Mucosa of rectum (tissue), 2 donors: ENCODE measurements at regions not wholly inside any gene's neighbourhood (a gene's known extent, or its start where the extent isn't known, plus 50 kb on each side); places are given as distances from the start of the nearest gene placed in this dataset.

ENCODE experiments used
- H3K27ac ChIP-seq, 2 donors: one replicate each; pipeline ENCODE4 v1.7.0; 2013; ENCODE audit warnings: inconsistent platforms in 2 of 2, low read depth in 2 of 2, low read length in 2 of 2
- H3K27me3 ChIP-seq, 2 donors: one replicate each; pipeline ENCODE4 v1.7.0; 2013; ENCODE audit warnings: low read length in 2 of 2; ENCODE audit not compliant: control insufficient read depth in 2 of 2, insufficient read depth in 2 of 2
- H3K36me3 ChIP-seq, 2 donors: one replicate each; pipeline ENCODE4 v1.7.0; 2013; ENCODE audit warnings: low read length in 2 of 2; ENCODE audit not compliant: control insufficient read depth in 2 of 2, insufficient read depth in 2 of 2
- H3K4me1 ChIP-seq, 2 donors: one replicate each; pipeline ENCODE4 v1.7.0; 2013; ENCODE audit warnings: low read length in 2 of 2, mild to moderate bottlenecking in 1 of 2; ENCODE audit not compliant: control insufficient read depth in 2 of 2, insufficient read depth in 2 of 2
- H3K4me3 ChIP-seq, 2 donors: one replicate each; pipeline ENCODE4 v1.7.0; 2013; ENCODE audit warnings: low read length in 2 of 2
- H3K9ac ChIP-seq, 2 donors: one replicate each; pipeline ENCODE4 v1.7.0; 2013; ENCODE audit warnings: low read length in 2 of 2, low read depth in 1 of 2, mild to moderate bottlenecking in 1 of 2
- H3K9me3 ChIP-seq, 2 donors: one replicate each; pipeline ENCODE4 v1.7.0; 2013; ENCODE audit warnings: low read length in 2 of 2; ENCODE audit not compliant: control insufficient read depth in 2 of 2
- donor health status: healthy.
- donor health status: Normal muscosa, but diverticular disease.

- H3K9ac ChIP-seq, result no peak overlapping the region
- no peaks in the 10 kb centered on the region for H3K36me3 ChIP-seq
- H3K9me3 ChIP-seq, result no peaks in the 10 kb centered on the region
- no peak overlapping the region for H3K27ac ChIP-seq
- H3K27me3 ChIP-seq, result no peaks in the 10 kb centered on the region
- H3K4me3 ChIP-seq, result no peak overlapping the region
- H3K4me1 ChIP-seq, result no peaks in the 10 kb centered on the region
Measured at GRCh38 chr9:87081503-87081902, 134.2 kb upstream of the GAS1 start.

DNA sequence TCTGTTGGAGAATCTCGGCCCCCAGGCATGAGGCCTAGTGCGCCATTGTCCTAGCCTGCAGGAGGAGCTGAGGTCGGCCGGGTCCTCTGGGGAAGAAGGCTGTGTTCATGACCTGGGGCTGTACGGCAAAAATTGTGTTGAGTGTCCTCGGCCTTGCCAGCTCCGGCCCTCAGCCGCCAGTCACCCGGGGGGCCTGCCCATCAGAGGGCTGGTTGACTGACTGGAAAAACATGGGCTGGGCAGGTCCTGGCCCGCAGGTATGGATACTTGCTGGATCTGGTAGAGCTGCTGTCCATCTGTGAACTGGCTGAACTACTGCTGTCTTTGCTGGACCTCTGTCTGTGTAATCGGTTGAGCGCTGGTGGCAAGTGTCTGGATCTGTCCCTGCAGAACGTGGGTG, 136.7 kb upstream of the GAS1 start:
- Histone ChIP-seq H3K9ac (no peak overlapping the region), H3K4me3 (no peak overlapping the region), H3K36me3 (no peaks in the 10 kb centered on the region), H3K27me3 (no peaks in the 10 kb centered on the region), H3K4me1 (no peaks in the 10 kb centered on the region), H3K27ac (no peak overlapping the region), H3K9me3 (no peaks in the 10 kb centered on the region)

- H3K4me1 ChIP-seq, result no peaks in the 10 kb centered on the region
- no peak overlapping the region for H3K4me3 ChIP-seq
- H3K9me3 ChIP-seq, result no peaks in the 10 kb centered on the region
- H3K27ac ChIP-seq, result no peak overlapping the region
- no peaks in the 10 kb centered on the region for H3K27me3 ChIP-seq
- no peak overlapping the region for H3K9ac ChIP-seq
- H3K36me3 ChIP-seq, result no peaks in the 10 kb centered on the region
Measured at GRCh38 chr9:87084407-87084806, 137.1 kb upstream of the GAS1 start.

- no peaks in the 10 kb centered on the region for H3K36me3 ChIP-seq
- H3K4me1 ChIP-seq, result no peaks in the 10 kb centered on the region
- H3K27ac ChIP-seq, result no peak overlapping the region
- H3K27me3 ChIP-seq, result no peaks in the 10 kb centered on the region
- no peak overlapping the region for H3K4me3 ChIP-seq
- no peak overlapping the region for H3K9ac ChIP-seq
- H3K9me3 ChIP-seq, result no peaks in the 10 kb centered on the region
Measured at GRCh38 chr9:87085073-87085472, 137.8 kb upstream of the GAS1 start.

DNA sequence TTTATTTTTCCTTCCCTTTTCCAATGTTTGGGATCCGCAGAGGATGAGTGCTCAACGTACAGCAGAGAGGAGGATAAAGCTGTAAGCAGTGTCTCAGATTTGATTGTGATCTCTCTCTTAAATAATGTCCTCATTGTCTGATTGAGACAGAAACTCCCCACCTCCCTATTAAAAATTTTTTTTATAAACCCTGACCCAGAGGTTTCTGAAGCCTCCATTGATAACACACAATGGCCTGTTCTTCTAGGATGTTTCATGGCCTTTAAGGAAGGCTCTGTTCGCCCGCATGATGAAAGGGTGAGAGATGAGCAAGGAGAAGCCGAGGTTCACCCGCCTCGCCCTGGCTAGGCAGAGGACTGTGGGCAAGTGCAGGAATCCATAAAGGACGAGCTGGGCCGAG, 138.2 kb upstream of the GAS1 start:
- Histone ChIP-seq H3K36me3 (no peaks in the 10 kb centered on the region), H3K4me3 (no peak overlapping the region), H3K4me1 (no peaks in the 10 kb centered on the region), H3K27me3 (no peaks in the 10 kb centered on the region), H3K9me3 (no peaks in the 10 kb centered on the region), H3K9ac (no peak overlapping the region), H3K27ac (no peak overlapping the region)

GRCh38 chr9:87086221-87086818, 139.0 kb upstream of the GAS1 start:
- Histone ChIP-seq H3K27ac (no peak overlapping the region), H3K4me1 (no peaks in the 10 kb centered on the region), H3K9ac (no peak overlapping the region), H3K9me3 (no peaks in the 10 kb centered on the region), H3K4me3 (no peak overlapping the region), H3K27me3 (no peaks in the 10 kb centered on the region), H3K36me3 (no peaks in the 10 kb centered on the region)

GRCh38 chr9:87087197-87087596, 139.9 kb upstream of the GAS1 start:
- no peaks in the 10 kb centered on the region for H3K36me3 ChIP-seq
- H3K4me3 ChIP-seq, result no peak overlapping the region
- H3K9me3 ChIP-seq, result no peaks in the 10 kb centered on the region
- no peaks in the 10 kb centered on the region for H3K4me1 ChIP-seq
- H3K27me3 ChIP-seq, result no peaks in the 10 kb centered on the region
- no peak overlapping the region for H3K9ac ChIP-seq
- no peak overlapping the region for H3K27ac ChIP-seq

- no peak overlapping the region for H3K4me3 ChIP-seq
- no peaks in the 10 kb centered on the region for H3K36me3 ChIP-seq
- H3K4me1 ChIP-seq, result no peaks in the 10 kb centered on the region
- H3K27ac ChIP-seq, result no peak overlapping the region
- no peaks in the 10 kb centered on the region for H3K9me3 ChIP-seq
- H3K27me3 ChIP-seq, result no peaks in the 10 kb centered on the region
- no peak overlapping the region for H3K9ac ChIP-seq
Measured at GRCh38 chr9:87088192-87088591, 140.9 kb upstream of the GAS1 start.

DNA sequence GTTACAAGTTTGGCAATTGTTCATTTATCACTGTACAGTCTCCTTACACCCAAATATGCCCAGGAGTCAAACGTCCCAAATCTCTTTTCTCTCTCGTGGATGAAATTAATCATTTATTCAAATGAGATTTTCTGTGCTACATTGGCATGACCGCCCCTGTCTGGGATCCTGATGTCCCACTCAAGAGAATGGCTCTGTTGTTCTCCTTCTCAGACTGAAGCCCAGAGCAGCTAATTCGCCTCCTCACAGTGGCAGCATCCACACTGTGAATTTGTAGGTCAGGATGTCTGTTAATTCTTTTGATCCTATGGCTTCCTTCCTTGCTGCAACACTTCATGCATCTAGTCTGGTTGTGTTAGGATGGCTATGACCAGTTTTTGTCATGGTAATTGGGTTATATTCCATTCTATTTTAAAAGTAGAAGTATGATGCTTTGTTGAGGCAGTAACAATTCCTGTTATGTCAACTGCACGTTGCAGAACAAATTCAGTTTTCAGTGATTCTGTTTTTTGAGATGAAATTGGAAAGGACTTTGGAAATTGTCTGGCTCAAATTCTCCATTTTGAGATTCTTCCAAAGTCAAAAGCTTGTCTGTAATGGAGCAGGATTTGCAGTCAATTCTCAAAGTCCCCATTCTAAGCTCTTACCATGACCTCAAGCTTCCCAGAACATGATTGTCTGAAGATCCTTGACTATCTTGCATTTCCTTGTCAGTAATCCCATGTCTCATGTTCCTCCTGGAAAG, 141.5 kb upstream of the GAS1 start:
- Histone ChIP-seq H3K27ac (no peak overlapping the region), H3K4me1 (no peaks in the 10 kb centered on the region), H3K36me3 (no peaks in the 10 kb centered on the region), H3K9me3 (no peaks in the 10 kb centered on the region), H3K9ac (no peak overlapping the region), H3K4me3 (no peak overlapping the region), H3K27me3 (no peaks in the 10 kb centered on the region)

- Histone ChIP-seq H3K9me3 (no peaks in the 10 kb centered on the region), H3K36me3 (no peaks in the 10 kb centered on the region), H3K4me1 (no peaks in the 10 kb centered on the region), H3K4me3 (no peak overlapping the region), H3K27ac (no peak overlapping the region), H3K9ac (no peak overlapping the region), H3K27me3 (no peaks in the 10 kb centered on the region)
Measured at GRCh38 chr9:87089506-87089905, 142.2 kb upstream of the GAS1 start.
